ENCODE measurements at regions not wholly inside any gene's neighbourhood (a gene's known extent, or its start where the extent isn't known, plus 50 kb on each side); places are given as distances from the start of the nearest gene placed in this dataset.

DNA sequence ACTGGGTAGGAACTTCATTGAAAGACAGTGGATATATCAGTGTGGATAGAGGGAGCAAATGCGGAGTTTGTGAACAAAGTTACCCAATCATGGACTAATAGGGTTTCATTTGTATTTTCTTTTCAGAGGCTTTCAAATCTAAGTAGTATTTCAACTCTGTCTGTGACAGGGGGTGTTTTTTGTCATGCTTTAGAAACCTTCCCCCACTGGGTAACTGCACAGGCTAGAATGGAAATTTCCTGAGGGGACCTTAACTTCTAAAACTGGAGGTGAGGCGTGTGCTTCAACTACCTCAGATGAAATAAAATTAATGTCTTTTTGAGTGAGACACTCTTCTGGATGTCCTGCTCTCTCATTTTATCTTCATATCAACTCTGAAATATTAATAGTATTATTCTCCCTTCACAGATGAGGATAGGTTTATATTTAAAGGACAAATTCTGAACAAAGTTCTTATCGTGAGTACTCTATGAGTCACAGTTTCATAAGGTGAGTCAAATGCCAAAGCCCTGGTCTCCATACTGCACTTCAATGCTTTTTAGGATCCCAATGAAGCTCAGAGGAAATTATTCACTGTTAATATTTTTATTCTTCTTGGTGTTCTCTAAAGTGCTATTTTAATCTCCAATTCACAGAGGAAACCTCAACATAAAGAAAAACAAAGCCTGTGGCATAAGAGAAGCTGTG lies 770.6 kb downstream of the CCSER2 start:
- no peak overlapping the region for H3K4me3 ChIP-seq (replicated peaks; ENCODE audit: low read depth, low read length)
- no peak for DNase-seq (ENCODE audit: extremely low read depth, low read depth)
- TF ChIP-seq, protein P1, sequence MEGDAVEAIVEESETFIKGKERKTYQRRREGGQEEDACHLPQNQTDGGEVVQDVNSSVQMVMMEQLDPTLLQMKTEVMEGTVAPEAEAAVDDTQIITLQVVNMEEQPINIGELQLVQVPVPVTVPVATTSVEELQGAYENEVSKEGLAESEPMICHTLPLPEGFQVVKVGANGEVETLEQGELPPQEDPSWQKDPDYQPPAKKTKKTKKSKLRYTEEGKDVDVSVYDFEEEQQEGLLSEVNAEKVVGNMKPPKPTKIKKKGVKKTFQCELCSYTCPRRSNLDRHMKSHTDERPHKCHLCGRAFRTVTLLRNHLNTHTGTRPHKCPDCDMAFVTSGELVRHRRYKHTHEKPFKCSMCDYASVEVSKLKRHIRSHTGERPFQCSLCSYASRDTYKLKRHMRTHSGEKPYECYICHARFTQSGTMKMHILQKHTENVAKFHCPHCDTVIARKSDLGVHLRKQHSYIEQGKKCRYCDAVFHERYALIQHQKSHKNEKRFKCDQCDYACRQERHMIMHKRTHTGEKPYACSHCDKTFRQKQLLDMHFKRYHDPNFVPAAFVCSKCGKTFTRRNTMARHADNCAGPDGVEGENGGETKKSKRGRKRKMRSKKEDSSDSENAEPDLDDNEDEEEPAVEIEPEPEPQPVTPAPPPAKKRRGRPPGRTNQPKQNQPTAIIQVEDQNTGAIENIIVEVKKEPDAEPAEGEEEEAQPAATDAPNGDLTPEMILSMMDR (IDR thresholded peaks at IDR 0.05; ENCODE audit: low read depth, low read length, missing control alignments): no peak

DNA sequence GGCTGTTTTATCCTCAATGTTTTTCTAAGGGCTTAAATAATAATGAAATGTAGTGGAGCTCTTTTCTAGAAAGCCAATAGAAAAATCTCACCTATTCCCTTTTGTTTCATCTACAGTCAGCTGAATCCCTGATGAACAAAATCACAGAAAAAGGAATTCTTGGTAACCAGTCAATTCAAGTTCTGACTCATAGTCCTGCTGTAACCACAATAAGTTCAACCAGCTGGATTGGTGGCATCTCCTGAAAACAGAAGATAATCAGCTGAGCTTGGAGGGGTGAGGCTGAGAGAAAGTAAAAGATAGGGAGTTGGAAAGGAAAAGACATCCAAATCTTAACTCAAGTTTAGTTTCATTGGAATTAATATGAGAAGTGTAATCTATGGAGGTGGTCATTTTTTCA lies 772.1 kb downstream of the CCSER2 start:
- H3K4me3 ChIP-seq (replicated peaks; ENCODE audit: low read depth, low read length): no peak overlapping the region
- TF ChIP-seq, protein P1 (IDR thresholded peaks at IDR 0.05; ENCODE audit: low read depth, low read length, missing control alignments): no peak
- DNase-seq (ENCODE audit: extremely low read depth, low read depth): no peak

DNA sequence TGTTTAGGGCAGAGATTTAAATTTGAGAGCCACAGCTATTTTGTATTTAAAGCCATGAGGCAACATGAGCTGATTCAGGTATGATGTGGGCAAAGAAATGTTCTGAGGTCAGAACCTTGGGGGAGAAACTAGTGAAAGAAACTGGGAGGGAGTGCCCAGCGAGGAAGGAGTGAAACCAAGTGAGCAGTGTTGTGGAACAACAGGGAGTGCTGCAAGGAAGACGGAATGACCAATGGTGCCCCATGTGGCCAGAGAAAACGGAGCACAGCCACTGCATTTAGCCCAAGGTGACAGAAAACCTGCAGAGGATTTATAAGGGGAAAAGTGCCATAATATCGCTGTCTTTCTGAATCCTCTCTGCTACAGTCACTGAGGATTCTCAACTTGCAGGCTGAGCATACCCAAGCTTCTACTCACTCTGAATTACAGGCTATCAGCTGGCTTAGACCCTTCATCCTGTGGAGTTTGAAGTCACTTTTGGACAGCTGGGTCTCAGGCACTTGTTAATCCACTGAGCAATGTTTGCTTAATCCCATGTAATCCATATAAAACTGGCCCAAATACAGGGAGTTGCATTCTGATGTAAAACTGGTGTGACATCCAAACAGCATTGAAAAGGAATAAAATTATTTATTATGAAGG lies 777.3 kb downstream of the CCSER2 start:
- TF ChIP-seq, protein P1 (IDR thresholded peaks at IDR 0.05; ENCODE audit: low read depth, low read length, missing control alignments): no peak
- H3K4me3 ChIP-seq (replicated peaks; ENCODE audit: low read depth, low read length): no peak overlapping the region
- no peak for DNase-seq (ENCODE audit: extremely low read depth, low read depth)

DNA sequence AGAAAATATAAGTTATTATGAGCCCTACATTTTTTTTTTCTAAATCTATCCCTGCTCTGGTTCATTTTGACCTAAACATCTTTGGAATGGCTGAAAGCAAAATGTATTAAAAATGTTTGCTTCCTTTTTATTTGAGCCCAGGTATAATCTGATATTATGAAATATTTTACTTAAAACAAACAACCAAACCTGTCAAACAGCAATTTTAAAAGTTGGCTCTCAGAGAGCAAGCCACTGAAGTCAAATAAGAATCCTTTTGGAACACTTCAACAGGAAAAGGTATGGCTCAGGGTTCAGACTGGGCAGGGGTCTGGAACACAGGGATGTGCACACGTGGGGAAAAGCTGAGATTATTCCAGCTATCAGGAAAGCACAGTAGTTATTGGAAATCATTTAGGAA lies 782.9 kb downstream of the CCSER2 start:
- TF ChIP-seq, protein P1 (IDR thresholded peaks at IDR 0.05; ENCODE audit: low read depth, low read length, missing control alignments): no peak
- no peak overlapping the region for H3K4me3 ChIP-seq (replicated peaks; ENCODE audit: low read depth, low read length)
- DNase-seq (ENCODE audit: extremely low read depth, low read depth): no peak

DNA sequence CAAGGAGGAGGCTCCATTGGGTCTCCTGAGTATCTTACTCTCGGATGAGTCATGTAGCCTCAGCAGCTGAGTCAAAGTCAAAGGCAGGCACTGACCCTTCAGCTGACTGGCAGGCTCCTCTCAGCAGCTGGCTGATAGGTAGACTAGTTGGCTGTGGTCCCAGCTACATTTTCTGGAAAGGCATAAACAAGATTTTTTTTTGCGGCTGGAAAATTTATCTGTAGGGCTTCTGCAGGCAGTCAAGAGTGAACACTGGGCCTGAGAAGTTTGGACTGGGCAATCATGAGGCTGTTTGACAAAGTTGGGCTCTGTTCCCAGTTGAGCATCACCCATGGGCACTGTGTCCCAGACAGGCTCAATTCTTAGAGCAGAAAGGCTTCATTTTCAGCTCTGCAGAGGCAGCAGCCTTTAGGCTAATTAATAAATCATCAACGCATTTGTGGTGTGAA lies 796.2 kb downstream of the CCSER2 start:
- DNase-seq (ENCODE audit: extremely low read depth, low read depth): no peak
- TF ChIP-seq, protein P1 (IDR thresholded peaks at IDR 0.05; ENCODE audit: low read depth, low read length, missing control alignments): no peak
- no peak overlapping the region for H3K4me3 ChIP-seq (replicated peaks; ENCODE audit: low read depth, low read length)

DNA sequence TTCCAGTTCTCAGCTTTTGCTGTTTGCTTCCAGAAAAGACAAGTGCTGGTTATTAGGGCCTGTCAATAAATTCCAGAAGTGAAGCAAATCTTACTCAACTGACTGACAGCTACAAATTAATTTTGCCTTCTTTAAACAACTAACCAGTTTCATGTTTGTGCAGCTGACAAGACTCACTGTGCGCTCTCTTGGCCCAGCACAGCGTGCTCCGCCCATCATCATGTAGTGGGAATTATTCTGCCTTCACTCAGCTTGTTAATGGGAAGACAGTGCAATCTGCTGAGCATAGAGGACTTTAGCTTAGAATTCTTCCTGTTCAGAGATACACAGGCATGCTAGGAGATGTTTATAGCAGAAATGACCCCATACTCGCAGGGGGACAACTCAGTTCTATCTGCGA lies 808.9 kb downstream of the CCSER2 start:
- DNase-seq (ENCODE audit: extremely low read depth, low read depth): no peak
- H3K4me3 ChIP-seq (replicated peaks; ENCODE audit: low read depth, low read length): no peak overlapping the region
- TF ChIP-seq, protein P1 (IDR thresholded peaks at IDR 0.05; ENCODE audit: low read depth, low read length, missing control alignments): no peak

Measured in HFF-Myc (cell line).